ENCODE measurements at regions not wholly inside any gene's neighbourhood (a gene's known extent, or its start where the extent isn't known, plus 50 kb on each side); places are given as distances from the start of the nearest gene placed in this dataset.

- Histone ChIP-seq H3K4me3 (replicated peaks in 1 of 3; ENCODE audit: insufficient read depth in 1 of 3, low read depth in 1 of 3, low read length in 3 of 3) (no peak overlapping the region), H3K27me3 (ENCODE audit: control insufficient read depth in 2 of 2, insufficient read depth in 2 of 2, low read length in 2 of 2) (no peaks in the 10 kb centered on the region), H3K9me1 (replicated peaks; ENCODE audit: control insufficient read depth, extremely low read depth, insufficient read depth, low read length) (no peaks in the 10 kb centered on the region), H3K4me1 (ENCODE audit: control insufficient read depth, extremely low read depth, insufficient read depth, low read length) (no peaks in the 10 kb centered on the region), H3K9ac (replicated peaks; ENCODE audit: extremely low read depth, insufficient read depth, low read length) (no peak overlapping the region), H3K4me2 (ENCODE audit: insufficient read depth, low read length) (no peak overlapping the region), H2AFZ (ENCODE audit: low read depth, low read length) (no peak overlapping the region), H3K27ac (ENCODE audit: insufficient read depth, low read depth, low read length) (no peak overlapping the region), H4K20me1 (replicated peaks; ENCODE audit: control insufficient read depth, extremely low read depth, insufficient read depth, low read length) (no peaks in the 10 kb centered on the region), H3K9me3 (replicated peaks; ENCODE audit: control insufficient read depth, insufficient read depth, low read length) (no peaks in the 10 kb centered on the region), H3K36me3 (ENCODE audit: control insufficient read depth in 2 of 2, extremely low read depth in 1 of 2, insufficient read depth in 2 of 2, low read length in 2 of 2) (no peaks in the 10 kb centered on the region), H3K79me2 (ENCODE audit: control insufficient read depth, insufficient read depth, low read length) (no peaks in the 10 kb centered on the region)
- BruUV-seq (replicated peaks), result no TSS peak
- POLR2A ChIA-PET, result no interaction called here
- CTCF ChIA-PET, result no interaction called here
- no peak for FAIRE-seq
- intact Hi-C loops (cut with micrococcal nuclease), result no loop called here
- TF ChIP-seq FOS (IDR thresholded peaks at IDR 0.05; ENCODE audit: borderline replicate concordance, insufficient read depth, low read length) (no peak), JUN (IDR thresholded peaks at IDR 0.05; ENCODE audit: borderline replicate concordance, insufficient read depth, insufficient read length, low read depth) (no peak), GATA2 (IDR thresholded peaks at IDR 0.05; ENCODE audit: insufficient read depth, insufficient read length, low read depth, low read length) (no peak)
- dilution Hi-C loops (cut with MboI; ENCODE audit: extremely low pct_ligation_motif_present, low sequenced_read_pairs), result no loop called here
- no peak for DNase-seq (ENCODE audit: low read depth, low spot score)
Measured at GRCh38 chr12:18907728-18908127, 169.8 kb downstream of the CAPZA3 start.

GRCh38 chr12:18908191-18908590, 170.3 kb downstream of the CAPZA3 start:
- no peak overlapping the region for H2AFZ ChIP-seq (ENCODE audit: low read depth, low read length)
- FAIRE-seq (no peak), DNase-seq (ENCODE audit: low read depth, low spot score) (no peak)
- BruUV-seq (replicated peaks), result no TSS peak
- no peak overlapping the region for H3K4me2 ChIP-seq (ENCODE audit: insufficient read depth, low read length)
- H3K36me3 ChIP-seq (ENCODE audit: control insufficient read depth in 2 of 2, extremely low read depth in 1 of 2, insufficient read depth in 2 of 2, low read length in 2 of 2), result no peaks in the 10 kb centered on the region
- intact Hi-C loops (cut with micrococcal nuclease) (no loop called here), dilution Hi-C loops (cut with MboI; ENCODE audit: extremely low pct_ligation_motif_present, low sequenced_read_pairs) (no loop called here)
- no peaks in the 10 kb centered on the region for H3K4me1 ChIP-seq (ENCODE audit: control insufficient read depth, extremely low read depth, insufficient read depth, low read length)
- TF ChIP-seq EZH2 (IDR thresholded peaks at IDR 0.05; ENCODE audit: borderline replicate concordance, low read depth, low read length, severe bottlenecking) (no peak), POLR2AphosphoS5 (IDR thresholded peaks at IDR 0.05; ENCODE audit: insufficient read depth, low read depth, low read length) (no peak), GATA2 (IDR thresholded peaks at IDR 0.05; ENCODE audit: insufficient read depth, insufficient read length, low read depth, low read length) (no peak), CTCF (IDR thresholded peaks at IDR 0.05; ENCODE audit: extremely low read depth in 1 of 2, insufficient read depth in 1 of 2, low read depth in 1 of 2, low read length in 2 of 2) (no peak), POLR2A (IDR thresholded peaks at IDR 0.05; ENCODE audit: low read depth, low read length) (no peak), MYC (IDR thresholded peaks at IDR 0.05; ENCODE audit: low read depth, low read length) (no peak), FOS (IDR thresholded peaks at IDR 0.05; ENCODE audit: borderline replicate concordance, insufficient read depth, low read length) (no peak)
- TF ChIP-seq, protein P1, sequence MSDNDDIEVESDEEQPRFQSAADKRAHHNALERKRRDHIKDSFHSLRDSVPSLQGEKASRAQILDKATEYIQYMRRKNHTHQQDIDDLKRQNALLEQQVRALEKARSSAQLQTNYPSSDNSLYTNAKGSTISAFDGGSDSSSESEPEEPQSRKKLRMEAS (IDR thresholded peaks at IDR 0.05; ENCODE audit: insufficient read depth, insufficient read length), result no peak
- no peaks in the 10 kb centered on the region for H3K9me1 ChIP-seq (replicated peaks; ENCODE audit: control insufficient read depth, extremely low read depth, insufficient read depth, low read length)
- no peaks in the 10 kb centered on the region for H3K9me3 ChIP-seq (replicated peaks; ENCODE audit: control insufficient read depth, insufficient read depth, low read length)
- ChIA-PET POLR2A (no interaction called here), CTCF (no interaction called here)
- no peaks in the 10 kb centered on the region for H3K79me2 ChIP-seq (ENCODE audit: control insufficient read depth, insufficient read depth, low read length)
- no peaks in the 10 kb centered on the region for H4K20me1 ChIP-seq (replicated peaks; ENCODE audit: control insufficient read depth, extremely low read depth, insufficient read depth, low read length)
- H3K27me3 ChIP-seq (ENCODE audit: control insufficient read depth in 2 of 2, insufficient read depth in 2 of 2, low read length in 2 of 2), result no peaks in the 10 kb centered on the region
- no peak overlapping the region for H3K4me3 ChIP-seq (replicated peaks in 1 of 3; ENCODE audit: insufficient read depth in 1 of 3, low read depth in 1 of 3, low read length in 3 of 3)
- no peak overlapping the region for H3K9ac ChIP-seq (replicated peaks; ENCODE audit: extremely low read depth, insufficient read depth, low read length)
- H3K27ac ChIP-seq (ENCODE audit: insufficient read depth, low read depth, low read length), result no peak overlapping the region
